GM21515 (cell line): ENCODE measurements at regions not wholly inside any gene's neighbourhood (a gene's known extent, or its start where the extent isn't known, plus 50 kb on each side); places are given as distances from the start of the nearest gene placed in this dataset.
"Not testable (repeated sequence)": the region's sequence is repeated elsewhere in the genome, so short reads cannot be mapped to it uniquely, and the experiment has no call there.

Experiments used
- ATAC-seq: cut with Tn5 transposase; IDR thresholded peaks from one replicate; pipeline ENCODE4 v1.9.1; 2021; ENCODE audit not compliant: unreplicated experiment

GRCh38 chr10:90111671-90112070, 410.3 kb downstream of the KIF20B start:
- no peak for ATAC-seq

- no peak for ATAC-seq
These were observed 411.3 kb downstream of the KIF20B start for GRCh38 chr10:90112681-90113080.

DNA sequence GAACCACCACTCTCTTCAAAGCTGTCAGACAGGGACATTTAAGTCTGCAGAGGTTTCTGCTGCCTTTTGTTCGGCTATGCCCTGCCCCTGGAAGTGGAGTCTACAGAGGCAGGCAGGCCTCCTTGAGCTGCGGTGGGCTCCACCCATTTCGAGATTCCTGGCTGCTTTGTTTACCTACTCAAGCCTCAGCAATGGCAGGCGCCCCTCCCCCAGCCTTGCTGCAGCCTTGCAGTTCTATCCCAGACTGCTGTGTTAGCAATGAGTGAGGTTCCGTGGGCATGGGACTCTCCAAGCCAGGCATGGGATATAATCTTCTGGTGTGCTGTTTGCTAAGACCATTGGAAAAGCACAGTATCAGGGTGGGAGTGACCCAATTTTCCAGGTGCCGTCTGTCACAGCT, 417.2 kb downstream of the KIF20B start:
- ATAC-seq, result not testable (repeated sequence)

DNA sequence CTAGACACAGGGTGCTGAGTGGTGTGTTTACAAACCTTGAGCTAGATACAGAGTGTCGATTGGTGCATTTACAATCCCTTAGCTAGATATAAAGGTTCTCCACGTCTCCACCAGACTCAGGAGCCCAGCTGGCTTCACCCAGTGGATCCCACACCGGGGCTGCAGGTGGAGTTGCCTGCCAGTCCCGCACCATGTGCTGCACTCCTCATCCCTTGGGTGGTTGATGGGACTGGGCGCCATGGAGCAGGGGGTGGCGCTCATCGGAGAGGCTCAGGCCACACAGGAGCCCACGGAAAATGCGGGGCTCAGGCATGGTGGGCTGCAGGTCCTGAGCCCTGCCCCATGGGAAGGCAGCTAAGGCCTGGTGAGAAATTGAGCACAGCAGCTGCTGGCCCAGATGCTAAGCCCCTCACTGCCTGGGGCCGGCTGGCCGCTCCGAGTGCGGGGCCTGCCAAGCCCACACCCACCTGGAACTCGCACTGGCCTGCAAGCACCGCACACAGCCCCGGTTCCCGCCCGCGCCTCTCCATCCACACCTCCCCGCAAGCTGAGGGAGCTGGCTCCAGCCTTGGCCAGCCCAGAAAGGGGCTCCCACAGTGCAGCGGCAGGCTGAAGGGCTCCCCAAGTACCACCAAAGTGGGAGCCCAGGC, 418.4 kb downstream of the KIF20B start:
- not testable (repeated sequence) for ATAC-seq

DNA sequence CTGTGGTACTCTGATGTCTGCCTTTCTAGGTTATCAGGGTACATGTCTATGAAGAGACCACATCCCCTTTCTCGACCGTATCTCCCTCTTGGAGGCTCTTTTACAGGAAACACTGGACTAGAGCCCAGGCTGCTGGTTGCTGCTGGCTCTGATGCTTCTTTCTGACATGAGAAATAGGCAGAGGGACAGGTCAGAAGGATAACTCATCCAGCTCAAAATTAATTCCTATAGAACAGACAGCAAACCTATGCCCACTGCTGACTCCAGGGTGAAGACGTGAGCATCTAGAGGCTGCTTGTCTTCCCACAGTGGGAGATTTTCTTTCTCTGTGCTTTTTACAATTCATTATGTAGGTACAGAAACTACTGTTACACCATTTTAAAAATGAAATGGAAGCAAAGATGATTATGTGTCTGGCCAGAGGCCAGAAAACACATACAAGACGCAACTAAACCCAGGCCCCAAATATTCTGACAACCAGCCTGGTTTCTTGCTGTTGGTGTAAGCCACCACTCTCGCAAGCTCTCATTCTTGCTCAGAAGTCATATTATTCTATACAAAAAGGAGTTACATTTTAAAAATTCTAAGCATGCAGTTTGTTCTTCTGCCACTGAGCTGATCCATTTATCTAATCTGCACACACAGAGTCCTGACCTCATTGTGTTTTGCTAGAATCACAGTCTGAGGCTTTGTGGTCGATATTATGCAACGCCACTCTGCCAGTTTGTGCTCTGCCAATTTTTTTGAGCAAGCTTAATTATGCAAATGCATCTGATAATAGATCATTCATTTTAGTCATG, 424.3 kb downstream of the KIF20B start:
- ATAC-seq, result no peak

DNA sequence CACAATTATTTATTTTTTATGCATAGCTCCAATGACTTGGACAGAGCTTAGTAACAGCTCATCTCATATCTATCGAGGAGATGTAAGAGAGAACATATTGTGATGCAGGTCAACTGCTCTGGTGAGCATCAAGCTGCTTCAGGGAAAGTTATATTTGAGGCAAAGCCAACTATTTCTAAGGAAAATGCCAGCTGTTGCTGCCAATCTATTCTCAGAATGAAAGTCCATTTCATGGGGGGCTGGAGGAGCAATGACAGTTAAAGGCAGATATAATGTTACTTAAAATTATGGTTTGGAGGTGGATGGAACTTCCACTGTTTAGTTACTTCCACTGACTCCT, 424.8 kb downstream of the KIF20B start:
- ATAC-seq, result no peak

DNA sequence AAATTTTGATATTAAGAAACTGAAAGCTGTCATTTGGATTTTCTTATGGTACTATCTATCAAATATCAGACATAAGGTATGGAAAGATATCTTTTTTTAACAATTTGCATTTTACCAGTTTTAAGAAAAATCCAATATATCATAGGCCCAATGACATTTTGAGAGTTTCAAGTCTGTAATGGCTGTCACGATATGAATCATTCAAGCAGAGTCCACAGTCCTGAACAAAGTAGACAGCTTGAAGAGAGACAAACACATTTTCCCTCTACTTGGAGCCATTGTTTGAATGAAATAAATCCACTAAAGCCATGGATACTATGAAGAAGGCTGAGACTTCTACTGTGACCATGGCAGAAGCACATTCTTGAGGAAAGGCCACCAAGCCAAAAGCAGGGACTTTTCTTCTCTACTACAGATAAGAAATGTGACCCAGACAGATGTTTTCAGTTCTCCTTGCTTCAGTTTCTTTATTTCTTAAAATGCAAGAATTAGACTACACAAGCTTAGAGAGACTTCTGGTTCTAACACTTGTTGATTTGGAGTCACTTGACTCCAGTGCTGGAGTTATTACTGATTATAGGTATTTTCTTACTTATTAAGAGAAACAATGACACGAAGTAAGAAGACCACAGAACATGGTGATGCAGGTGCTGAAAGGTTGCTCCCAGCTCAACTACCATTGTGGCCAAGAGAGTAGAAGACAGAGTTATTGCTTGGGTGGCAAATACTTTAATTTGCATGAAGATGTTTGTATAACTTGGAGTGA, 429.1 kb downstream of the KIF20B start:
- ATAC-seq, result no peak

- no peak for ATAC-seq
These were observed 432.2 kb downstream of the KIF20B start for GRCh38 chr10:90133606-90134005.

DNA sequence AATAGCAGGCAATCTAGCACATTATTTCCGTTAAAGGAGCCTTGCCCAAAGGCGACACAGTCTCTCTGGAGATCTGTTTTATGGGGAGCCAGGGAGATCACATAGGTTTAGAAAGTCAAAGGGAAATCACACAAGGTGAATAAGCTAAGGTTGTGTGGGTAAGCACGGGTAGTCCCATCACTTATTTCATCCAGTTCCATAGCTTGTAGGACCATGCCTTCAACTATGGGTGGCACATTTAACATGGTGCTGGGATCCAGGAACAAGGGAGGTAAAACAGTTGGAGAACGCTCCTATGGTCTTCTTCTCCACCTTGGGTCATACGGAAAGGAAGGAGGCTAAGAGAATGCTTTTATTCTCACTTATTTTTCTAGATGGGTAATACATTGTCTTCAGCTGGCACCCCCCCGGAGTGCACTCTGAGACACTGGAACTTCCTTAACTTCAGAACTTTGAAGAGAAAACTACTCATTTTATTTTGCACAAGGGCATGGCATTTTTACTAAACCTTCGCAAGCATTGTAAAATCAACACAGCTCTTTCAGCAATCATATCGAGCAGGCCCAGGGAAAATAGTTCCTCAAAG, 435.4 kb downstream of the KIF20B start:
- ATAC-seq, result no peak

DNA sequence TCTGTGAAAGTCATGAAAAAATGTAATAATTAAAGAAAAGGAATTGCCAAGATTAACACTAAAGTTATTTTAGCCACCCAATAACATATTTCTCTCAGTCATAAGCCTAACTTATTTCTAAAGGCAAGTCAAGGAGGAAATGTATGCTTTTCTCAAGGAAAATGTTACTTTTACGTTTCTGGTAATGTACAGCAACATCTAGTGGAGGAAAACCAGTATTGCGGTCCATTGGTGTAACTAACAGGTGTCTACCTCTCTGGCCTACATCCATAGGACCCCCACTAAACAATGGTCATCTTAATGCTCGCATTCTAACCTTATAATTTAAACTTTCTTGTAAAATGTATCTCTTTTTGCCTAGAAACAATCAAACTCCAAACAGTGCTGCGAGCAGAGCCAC, 437.5 kb downstream of the KIF20B start:
- no peak for ATAC-seq

DNA sequence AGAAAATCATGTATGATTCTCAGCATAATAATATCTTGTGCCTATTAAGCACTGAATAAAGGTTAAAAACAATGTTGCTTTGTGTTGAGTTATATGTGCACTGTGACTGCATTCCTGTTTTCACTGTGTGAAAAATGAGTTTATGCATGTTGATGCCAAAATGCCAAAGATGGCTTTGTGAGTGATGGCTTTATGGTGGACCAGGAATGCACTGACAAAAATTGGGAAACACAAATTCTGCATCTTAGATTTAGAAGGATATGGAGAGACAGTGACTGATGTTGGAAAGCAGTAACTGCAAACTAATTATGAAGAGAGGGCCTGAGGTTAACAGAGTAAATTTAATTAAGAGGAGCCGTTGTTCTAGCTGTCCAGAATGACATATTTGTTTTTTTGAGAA, 440.4 kb downstream of the KIF20B start:
- no peak for ATAC-seq

GRCh38 chr10:90143937-90144336, 442.5 kb downstream of the KIF20B start:
- ATAC-seq, result no peak

- no peak for ATAC-seq
These were observed 446.9 kb downstream of the KIF20B start for GRCh38 chr10:90148116-90148855.

GRCh38 chr10:90149563-90149962, 448.2 kb downstream of the KIF20B start:
- no peak for ATAC-seq

DNA sequence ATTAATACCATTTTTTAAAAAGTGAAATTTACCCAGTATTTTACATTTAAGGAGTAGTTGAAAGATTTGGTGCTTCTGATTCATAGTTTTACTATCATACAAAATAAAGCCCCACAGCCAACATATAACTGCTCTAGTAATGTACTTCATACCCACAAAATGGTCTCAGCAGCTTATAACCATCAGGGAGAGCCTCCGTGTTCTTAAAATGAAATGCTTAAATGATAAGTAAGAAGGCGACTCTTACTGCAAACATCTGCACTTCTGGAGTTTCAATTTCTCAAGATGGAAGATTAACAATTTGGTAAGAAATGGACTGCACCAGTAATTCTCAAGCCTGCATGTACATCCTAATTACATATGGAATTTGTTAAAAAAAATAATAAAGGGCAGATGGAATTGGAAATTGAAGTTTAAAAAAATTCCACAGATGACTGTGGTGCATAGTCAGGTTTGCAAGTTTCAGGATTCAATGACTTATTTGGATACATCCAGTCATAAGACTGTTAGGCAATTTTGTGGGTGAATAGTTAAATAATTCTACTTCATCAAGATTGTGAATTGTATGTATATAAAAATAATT, 461.0 kb downstream of the KIF20B start:
- no peak for ATAC-seq

DNA sequence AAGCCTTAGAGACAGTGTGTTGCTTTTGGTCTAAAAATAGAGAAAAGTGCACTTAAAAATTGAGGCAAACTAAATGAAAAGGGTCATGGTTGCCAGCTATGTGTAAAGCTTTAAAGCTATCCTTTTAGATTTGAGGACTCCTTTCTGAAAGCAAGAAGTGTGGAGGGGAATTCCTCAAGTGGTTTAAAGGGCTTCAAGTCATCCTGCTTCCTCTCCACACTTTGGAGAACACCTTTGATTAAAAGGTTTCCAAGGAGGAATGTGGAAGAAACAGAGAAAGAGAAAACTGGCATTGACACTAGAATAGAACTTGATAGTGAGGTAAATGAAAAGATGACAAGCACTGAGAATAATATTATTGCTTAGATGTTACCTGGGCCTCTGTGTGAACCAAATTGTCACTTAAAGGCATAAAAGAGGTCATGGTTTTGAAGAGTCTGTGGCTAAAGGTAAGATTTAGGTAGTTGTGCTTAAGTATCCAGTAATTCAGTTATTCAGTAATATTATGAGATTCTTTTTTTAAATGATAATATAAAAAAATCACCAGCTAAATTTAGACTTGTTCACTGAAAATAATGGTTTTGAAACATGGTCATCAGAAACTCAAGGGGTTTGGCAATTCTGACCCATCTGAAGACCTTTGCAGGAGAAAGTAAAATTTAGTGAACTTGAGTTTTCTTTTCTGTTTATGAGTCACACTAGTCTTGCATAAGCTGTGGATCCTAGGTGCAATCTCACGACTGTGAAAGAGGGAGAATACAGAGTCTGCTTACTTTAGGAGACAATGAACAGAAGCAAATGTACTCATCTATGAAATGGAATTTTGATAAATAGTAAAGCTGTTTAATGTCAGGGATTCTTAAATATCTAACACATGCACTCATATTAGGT, 466.0 kb downstream of the KIF20B start:
- ATAC-seq, result no peak

DNA sequence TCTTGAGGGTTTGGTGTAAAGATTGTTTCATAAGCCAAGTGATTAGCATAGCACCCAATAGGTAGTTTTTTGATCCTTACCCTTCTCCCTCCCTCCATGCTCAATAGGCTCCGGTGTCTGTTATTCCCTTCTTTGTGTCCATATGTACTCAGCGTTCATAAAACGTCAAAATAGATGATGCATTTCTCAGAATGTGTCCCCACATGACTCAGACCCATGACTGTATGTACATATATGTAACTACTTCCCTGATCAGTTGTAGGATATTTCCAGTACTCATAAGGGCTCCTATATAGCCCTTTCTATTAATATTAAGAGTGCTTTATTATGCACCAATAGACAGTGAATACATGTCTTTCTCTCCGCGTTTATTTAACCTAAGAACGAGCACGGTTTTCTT, 466.9 kb downstream of the KIF20B start:
- ATAC-seq, result no peak

DNA sequence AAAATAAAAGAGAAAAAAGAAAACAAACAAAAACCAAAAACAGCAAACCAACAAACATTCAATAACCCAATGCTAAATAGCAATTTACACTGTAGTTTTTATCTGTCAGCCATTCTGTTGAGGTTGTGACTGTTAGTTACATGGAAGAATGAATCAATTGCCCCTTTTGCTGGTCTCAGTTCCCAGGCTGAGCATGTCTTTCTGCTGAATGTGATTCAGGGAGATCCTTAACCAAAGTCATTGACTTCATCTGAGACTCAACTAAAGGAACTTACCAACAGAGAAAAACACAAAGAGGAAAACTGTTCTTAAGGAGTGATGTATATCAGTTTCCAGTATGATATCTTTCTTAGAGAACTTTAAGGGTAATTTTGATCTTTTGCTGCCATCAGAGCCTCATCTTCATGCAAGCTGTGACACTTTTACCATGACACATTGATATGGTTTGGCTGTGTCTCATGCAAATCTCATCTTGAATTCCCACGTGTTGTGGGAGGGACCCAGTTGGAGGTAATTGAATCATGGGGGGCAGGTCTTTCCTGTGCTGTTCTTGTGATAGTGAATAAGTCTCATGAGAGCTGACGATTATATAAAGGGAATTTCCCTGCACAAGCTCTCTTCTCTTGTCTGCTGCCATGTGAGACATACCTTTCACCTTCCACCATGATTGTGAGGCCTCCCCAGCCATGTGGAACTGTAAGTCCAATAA, 469.8 kb downstream of the KIF20B start:
- no peak for ATAC-seq

DNA sequence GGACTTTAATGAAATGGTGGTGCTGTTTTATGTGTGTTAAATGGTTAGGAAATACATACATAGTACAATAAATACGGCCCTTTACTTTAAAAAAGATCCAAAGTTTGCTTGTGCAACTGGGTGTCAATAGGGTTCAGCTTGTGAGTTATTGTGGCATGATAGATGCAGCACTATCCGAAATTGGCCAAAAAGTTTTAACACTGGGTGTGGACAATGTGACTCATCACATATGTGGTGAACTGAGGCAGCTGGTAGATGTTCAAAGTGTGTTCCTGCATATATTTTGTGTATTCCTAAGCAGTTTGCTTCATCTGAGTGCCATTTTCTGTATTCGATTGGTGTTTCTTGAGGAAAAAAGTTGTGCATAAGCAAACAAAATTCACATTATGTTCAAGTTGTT, 473.1 kb downstream of the KIF20B start:
- no peak for ATAC-seq
